GM12873 (cell line): ENCODE measurements at regions not wholly inside any gene's neighbourhood (a gene's known extent, or its start where the extent isn't known, plus 50 kb on each side); places are given as distances from the start of the nearest gene placed in this dataset.

Experiments
- TF ChIP-seq, protein P1 (sequence below): IDR thresholded peaks from 2 replicates; pipeline ENCODE4 v1.5.1; 2012; ENCODE audit warnings: low read depth, mild to moderate bottlenecking, moderate library complexity, low read length, control low read depth; ENCODE audit not compliant: insufficient read depth; ENCODE audit errors: missing control alignments

DNA sequence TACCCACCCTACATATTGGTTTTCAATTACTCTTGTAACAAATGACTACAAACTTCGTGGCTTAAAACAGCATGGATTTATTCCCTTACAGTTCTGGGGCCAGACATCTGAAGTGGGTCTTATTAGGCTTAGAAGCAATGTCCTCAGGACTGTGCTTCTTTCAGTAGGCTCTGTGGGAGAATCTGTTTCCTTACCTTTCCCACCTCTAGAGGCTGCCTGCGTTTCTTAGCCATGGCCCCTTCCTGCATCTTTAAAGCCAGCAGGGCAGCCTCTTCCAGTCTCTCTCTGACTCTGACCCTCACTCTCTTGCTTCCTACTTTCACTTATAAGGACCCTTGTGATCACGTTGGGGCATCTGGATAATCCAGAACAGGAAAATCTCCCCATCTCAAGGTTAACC lies 252.5 kb upstream of the PGRMC2 start:
- TF ChIP-seq, protein P1, sequence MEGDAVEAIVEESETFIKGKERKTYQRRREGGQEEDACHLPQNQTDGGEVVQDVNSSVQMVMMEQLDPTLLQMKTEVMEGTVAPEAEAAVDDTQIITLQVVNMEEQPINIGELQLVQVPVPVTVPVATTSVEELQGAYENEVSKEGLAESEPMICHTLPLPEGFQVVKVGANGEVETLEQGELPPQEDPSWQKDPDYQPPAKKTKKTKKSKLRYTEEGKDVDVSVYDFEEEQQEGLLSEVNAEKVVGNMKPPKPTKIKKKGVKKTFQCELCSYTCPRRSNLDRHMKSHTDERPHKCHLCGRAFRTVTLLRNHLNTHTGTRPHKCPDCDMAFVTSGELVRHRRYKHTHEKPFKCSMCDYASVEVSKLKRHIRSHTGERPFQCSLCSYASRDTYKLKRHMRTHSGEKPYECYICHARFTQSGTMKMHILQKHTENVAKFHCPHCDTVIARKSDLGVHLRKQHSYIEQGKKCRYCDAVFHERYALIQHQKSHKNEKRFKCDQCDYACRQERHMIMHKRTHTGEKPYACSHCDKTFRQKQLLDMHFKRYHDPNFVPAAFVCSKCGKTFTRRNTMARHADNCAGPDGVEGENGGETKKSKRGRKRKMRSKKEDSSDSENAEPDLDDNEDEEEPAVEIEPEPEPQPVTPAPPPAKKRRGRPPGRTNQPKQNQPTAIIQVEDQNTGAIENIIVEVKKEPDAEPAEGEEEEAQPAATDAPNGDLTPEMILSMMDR: no peak

DNA sequence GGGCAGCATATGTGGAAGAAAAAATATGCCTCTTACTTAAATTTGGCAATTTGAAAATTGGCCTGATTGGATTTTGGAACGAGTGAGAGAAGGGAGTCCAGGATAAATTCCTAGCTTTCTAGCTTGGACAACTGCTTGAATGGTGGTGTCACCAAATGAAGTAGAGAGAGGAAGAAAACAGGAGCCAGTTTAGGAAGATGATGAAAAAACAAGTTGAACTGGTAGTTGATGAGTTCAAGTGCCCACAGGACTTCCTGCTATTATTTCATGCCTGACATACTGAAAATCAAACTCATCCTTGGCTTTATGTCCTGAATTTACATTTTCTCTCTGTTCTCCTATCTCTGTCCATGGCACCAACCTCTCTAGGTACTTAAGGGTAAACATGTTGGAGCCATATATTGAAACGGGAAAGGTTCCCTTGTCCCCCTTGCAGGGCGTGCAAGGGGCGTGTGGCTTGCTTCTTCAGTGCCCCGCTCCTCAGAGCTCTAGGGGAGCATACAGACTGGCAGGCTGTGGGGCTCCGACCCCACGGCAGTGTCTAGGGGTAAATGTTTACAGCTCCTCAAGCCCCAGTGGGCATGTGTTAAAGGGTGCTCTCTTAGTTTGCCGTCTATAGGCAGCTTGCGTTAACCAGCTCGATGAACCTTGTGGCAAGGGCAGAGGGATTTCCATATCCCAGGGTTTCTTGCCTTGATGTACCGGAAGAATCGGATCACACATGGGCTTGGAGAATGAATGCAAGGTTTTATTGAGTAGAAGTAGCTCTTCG lies 250.7 kb upstream of the PGRMC2 start:
- TF ChIP-seq, protein P1: no peak

DNA sequence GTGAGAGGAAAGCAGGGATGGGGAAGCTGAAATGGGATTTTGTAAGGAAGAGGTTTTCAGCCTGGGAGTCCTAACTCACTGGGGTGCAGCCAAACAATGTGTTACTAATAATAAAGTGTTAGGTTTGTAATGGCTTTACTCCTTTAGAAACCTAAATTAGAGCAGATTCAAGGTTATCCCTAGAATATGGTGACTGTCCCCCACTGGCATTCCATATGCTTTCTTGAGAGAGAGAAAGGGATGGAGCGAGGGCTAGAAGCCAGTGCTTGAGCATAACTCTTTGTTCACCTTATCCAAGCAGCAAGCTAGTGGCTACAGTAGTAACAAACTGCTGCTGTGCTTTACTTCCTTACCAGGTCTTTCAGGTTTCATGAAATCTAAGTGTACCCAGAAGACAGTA lies 249.1 kb upstream of the PGRMC2 start:
- TF ChIP-seq, protein P1: no peak

DNA sequence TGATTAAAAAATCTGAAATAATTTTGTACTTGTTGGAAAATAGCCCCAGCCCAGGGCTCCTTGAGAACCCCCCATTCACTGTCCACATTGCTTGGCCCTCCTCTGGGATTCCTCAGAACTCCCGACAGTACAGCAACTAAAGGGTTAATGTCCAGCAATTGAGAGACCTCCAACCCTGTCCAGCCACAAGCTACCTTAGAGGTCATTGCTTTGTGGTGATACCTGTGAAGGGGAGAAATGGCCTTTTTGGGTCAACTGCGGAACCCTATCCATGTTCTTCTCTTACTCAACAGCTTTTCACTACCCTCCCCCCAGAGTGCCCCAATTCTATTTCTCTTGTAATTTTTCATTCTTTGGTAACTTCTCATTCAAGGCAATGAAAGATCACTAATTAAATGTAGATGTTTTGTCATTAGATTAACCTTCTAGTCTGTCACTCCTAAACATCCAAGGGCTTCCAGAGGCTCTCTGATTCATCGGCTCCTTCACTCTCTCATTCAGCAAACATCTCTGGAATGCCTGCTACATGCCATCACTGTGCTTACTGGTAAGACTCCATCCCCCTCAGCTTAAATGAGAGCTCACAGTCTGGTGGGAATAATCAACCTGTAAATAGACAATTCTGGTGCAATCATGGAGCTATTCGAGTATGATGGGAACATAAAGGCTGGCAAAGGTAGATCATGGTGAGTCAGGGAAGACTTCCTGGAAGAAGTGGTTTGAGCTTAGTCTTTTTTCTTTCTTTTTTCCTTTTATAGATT lies 241.4 kb upstream of the PGRMC2 start:
- TF ChIP-seq, protein P1: no peak

DNA sequence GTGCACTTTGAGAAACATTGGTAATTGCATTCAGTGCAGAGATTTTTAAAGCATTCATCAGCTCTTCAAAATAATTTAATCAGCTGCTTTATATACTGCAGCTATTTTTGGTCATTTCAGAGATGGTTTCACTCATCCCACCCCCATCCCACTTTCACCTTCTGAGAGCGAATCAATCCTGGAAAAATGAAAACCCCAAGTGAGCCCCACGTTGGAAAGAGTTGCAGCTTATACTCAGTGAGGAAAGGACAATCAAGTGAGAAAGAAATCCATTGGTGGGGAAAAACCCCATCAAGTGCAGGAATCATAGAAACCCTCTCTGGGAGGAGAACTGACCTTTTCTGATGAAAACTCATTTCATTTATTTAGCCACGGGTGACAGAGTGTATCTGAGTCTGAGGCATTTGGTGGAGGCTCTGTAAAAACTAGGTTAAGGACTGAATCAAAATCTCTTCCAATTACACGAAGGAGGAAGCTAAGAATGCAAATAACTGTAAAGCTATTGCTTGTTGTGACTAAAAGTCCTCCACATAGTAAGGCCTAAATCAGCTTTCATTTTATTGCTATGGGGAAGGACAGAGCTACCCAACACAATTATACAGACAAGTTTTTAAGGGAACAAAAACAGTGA lies 240.4 kb upstream of the PGRMC2 start:
- TF ChIP-seq, protein P1: no peak

DNA sequence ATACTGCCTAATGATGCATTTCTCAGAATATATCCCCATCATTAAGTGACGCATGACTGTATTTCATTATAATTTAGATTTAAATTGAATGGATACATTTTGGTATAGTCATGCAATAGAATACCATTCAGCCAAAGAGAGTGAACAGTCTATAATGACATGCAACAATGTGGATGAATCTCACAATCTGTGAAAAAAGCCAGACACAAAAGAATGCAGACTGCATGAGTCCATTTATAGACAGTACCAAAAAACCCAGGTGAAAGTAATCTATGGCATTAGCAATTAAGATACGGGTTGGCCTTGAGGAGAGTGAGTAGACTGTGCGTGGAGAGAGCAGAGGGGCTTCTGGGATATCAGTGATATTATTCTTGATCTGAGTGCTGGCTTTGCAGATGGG lies 239.7 kb upstream of the PGRMC2 start:
- TF ChIP-seq, protein P1: no peak

DNA sequence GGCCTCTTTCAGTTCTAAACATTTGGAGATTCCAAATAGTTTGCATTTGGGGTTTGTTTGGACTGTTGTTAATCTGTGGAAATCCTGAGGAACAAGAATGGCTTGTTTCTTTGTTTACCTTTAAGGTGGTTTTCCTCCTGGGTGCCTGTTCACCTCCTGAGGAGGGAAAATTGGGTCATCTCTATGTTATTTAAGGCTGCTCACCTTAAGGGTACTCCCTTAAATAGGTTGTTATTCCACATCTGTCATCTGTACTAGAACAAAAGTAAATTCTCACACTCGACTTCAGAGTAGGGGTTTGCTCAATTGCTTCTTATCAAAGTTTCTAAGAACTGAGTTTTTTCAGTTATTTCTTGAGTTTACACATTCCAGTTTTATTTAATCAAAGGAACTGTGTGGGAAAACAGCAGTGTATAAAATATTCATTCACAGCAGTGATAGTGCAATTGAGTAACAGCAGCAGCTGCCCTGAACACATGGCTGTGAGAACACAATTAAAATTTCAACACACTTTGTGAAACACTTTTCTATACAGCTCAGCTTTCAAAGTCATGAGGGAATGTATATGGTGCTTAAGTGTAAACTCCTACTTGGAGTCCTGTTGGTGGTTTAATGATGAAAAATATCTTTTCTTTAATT lies 238.5 kb upstream of the PGRMC2 start:
- TF ChIP-seq, protein P1: no peak
